ENCODE measurements at regions not wholly inside any gene's neighbourhood (a gene's known extent, or its start where the extent isn't known, plus 50 kb on each side); places are given as distances from the start of the nearest gene placed in this dataset.

DNA sequence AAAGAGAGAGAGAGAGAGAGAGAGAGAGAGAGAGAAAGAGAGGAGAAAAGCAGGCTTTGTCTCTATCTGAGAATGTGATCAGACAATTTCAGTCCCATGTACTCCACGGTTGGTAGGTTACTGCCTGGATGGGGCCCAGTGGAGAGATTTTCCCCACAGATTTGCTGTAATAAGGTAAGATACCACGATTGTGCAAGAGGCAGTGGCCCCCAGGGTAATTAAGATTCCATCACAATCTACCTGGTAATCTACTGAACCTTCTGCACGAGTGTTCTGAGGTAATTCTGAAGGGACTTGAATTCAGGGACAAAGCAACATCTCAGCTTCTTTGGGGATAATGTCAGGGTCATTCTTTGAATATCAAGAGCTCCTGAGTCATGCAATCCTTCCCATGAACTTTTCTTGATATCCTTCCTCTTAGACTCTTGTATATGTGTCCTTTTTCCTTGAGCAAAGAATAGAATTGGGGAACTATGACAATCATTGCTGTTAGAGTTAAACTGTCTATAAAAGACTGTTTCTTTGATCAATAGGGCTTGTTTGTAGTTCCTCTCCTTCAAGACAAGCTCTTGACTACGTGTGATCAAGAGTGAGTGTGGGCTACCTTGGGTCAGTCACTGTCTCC is 306.6 kb downstream of the MAF start:
- DNase-seq = no peak

DNA sequence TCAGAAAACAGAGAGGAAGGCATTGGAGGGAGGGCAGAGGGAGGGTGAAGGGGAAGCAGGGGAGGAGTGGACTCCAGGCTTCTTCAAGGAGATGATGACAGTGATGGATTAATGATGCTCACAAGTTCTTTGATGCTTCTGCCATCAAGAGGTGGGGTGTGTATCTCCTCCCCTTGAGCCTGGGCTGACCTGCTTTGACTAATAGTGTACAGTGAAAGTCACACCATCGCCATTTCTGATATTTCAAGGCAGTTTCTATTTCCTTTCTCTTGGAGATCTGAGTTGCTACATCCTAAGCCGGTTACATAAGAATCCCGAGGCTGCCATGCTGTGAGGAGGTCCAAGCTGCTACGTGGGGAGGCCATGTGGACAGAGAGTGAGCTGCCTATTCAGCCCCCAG is 312.5 kb downstream of the MAF start:
- no peak for DNase-seq

DNA sequence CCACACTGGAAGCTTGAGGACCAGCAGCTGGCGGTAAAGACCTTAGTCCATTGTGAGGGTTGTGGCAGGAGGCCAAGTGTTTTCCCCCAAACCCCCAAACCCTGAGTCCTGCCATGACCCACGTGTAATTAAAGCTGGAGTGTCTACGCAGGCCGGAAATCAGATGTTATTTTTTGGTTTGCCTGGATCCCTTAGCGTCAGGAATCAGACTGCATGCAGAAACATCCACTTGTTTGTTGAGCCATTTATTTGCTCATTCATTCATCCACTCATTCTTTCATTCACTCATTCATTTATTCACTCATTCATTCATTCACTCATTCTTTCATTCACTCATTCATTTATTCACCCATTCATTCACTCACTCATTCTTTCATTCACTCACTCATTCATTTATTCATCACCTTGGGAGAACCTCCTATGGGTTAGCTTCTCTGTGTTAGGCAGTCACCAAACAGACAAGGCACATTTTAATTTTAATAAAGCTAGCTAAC is 313.1 kb downstream of the MAF start:
- DNase-seq = no peak

DNA sequence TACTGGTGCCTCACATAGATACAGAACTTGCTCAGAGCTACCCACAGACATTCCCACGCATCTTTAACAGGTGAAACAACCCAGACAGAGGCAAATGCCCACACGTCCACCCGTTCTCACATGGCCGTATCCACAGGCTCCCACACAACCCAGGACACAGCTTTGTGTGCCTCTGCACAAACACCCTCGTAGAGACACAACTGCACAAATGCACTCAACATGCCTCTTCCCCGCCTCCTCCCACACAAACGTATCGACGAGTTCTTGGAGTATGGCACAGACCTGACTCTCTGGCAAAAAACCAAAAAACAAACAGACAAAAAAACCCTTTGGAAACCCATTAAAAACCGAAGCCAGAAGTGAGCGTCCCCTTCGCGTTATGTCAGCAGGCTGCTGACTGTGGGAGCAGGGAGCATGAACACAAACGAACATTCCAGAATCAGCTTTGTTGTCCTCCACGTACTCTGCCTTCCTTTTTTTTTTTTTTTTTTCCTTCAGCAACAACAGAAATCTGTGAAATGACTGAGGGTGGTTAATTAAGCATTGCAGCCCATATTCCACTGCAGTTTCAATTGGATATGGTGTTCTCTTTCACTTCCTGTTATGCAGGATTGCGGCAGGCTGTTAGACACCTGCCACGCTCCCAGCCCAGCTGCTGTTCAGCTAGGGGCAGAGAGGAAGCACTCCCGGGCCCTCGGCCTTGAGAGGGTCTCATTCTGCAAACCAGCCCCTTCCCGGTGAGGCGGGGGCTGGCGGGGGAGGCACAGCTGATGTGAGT is 313.7 kb downstream of the MAF start:
- DNase-seq = peak; percentile 45 to 55

DNA sequence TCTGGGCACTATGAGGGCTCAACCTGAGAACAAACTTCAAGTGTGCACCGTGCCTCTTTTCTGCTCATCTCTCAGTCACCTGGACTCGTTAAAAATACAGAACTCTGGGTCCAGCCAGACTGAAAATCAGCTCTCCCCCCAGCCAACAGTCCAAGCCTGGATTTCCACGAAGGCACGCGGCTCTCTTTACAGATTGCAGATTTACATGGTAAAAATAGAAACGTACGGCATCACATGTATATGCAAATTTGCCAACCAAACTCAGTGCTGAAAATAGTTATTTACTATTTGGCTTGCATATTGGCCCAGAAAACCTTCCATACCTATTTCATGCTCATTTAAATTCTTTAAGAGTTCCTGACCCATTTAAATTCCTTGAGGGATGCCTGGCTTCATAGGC is 315.8 kb downstream of the MAF start:
- DNase-seq = no peak

DNA sequence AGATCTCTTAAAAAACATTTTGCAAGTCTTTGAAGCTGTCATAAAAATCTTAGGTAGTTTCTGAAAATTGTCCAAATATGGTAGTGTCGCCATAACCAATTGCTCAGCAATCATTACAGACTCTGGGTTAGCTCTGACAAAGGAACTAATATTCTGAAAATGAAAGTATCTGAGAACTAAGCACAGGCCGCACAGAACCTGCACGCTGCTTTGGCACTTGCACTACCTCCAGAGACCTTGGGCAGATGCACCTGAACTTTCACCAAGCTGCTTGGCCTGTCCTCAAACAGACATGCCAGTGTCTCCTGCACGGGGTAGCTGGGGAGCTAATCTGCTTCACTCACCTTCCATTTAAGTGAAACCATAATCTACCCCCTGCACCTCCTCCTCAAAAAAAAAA is 317.0 kb downstream of the MAF start:
- peak in 1 of 2 experiments; percentile 49 for DNase-seq

DNA sequence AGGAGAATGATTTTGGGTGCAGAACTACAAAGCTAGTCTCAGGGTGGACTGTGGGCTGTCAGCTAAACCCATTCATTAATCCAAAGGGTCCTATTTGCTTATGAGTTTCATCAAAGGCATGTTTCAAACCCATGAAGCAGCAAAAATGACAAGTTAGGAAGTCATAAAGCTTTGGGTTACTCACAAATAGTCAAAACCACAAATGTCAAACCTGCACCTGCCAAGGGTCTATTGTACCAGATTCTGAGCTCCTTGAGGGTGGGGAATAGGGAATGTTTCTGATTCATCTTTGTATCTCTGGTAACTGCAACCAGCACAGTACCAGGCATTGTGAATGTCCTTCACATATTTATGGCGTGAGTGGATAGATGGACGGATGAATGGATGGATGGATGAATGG is 317.7 kb downstream of the MAF start:
- no peak for DNase-seq

DNA sequence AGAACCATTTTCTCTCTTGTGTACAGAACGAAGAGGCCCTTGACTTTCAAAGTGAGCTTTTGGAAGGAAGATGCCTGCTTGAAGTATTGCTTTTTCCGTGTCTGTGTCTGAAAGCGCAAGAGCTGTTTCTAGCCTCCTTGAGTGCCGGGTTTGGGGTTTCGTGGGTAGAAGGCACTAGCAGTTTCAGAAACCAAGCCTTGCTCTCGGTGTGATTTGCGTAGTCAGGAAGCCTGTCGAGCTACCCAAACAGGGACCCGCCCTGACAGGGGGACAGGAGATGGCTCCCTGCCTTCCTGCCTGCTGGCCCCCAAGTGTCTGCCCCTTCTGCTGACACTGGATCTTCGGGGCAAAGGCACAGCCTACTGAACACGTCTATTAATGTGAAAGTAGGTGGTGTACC is 322.0 kb downstream of the MAF start:
- DNase-seq = peak; percentile 68 to 79

DNA sequence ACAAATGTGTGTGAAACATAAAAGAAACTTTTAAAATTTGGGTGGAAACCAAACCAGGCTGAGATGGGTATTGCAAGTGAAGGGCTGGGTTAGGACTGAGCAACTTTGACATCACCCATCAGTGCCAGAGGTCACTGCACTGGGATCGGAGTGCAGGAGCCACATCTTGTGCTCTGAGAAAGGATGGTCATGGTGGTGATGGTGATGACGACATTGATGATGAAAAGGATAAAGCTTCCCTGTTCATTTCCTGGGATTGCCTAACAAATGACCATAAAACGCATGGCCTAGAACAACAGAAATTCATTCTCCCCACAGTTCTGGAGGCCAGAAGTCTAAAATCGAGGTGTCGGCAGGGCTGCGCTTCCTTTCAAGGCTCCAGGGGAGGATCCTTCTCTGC is 324.0 kb downstream of the MAF start:
- no peak for DNase-seq

DNA sequence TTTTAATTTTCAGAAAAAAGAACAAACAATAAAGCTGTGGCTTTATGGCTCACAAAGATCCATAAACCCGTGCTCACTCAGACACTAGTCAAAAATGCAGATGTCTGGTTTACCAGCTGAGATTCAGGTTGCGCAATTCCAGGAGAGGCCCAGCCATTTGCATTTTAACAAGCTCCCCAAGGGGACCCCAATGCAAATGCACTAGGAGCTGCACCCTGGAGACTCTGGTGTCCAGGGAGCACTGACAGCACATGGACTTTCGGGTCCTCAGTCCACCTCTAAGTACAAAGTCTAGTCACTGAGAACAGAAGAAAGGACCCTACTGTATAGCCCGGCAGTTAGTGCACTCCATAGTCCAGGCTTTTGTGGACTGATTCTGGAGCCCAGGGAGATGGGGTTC is 326.3 kb downstream of the MAF start:
- DNase-seq = no peak

DNA sequence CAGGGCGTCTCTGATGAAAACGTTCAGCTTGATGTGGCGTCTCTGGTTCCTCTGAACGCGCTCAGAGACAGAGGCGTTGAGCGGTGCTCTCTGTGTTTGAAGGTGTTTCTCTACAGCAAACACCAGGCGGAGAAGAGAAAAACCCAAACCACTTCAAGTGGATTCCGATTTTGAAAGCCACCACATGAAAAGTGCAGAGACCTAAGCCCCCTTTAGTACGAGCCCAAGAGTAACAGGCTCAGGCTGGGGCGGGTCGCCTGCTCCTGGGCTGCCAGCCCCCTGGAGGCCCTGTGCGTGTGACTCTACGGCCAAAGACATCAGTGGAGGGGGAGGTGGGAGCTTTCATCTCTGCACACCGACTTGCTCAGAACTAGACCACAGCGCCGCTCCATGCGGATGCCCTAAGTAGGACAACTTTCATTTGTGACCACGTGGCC is 328.4 kb downstream of the MAF start:
- peak; percentile 75 to 83 for DNase-seq

DNA sequence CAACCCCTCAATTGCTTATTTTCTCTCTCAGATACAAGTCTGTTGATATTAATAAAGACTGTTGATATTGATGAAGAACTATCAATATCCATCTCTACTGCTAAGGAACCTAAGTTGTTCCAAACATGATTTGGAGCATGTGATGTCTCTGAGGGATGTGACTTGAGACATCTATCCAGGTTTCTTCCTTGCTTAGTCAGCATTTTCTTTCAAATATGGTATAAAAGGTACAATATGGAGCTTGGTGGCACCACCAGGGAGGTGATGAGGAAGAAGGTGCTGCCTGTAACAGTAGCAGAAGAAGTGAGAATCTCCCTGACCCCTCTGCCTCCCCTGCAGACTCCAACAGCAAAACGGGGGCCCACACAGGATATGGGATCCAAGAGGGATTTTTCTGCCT is 329.0 kb downstream of the MAF start:
- no peak for DNase-seq

DNA sequence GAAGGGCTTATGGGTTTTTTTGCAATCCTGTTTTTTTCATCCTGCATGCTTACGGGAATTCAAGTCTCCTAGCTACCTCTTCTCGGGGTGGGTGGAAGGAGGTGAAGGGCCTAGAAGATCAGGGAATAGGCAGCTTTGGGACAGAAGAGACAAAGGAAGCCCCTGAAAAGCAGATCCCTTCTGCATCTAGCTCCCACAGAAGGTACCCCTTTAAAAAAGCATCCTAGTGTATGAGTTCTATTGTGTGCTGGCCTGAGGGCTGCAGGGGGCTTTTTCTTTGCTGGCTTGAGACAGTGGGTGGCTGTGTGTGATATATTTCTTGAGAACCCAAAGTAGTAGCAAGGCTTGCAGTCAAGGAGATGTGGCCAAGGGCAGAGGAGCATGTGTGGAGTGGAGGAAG is 330.5 kb downstream of the MAF start:
- DNase-seq = no peak

DNA sequence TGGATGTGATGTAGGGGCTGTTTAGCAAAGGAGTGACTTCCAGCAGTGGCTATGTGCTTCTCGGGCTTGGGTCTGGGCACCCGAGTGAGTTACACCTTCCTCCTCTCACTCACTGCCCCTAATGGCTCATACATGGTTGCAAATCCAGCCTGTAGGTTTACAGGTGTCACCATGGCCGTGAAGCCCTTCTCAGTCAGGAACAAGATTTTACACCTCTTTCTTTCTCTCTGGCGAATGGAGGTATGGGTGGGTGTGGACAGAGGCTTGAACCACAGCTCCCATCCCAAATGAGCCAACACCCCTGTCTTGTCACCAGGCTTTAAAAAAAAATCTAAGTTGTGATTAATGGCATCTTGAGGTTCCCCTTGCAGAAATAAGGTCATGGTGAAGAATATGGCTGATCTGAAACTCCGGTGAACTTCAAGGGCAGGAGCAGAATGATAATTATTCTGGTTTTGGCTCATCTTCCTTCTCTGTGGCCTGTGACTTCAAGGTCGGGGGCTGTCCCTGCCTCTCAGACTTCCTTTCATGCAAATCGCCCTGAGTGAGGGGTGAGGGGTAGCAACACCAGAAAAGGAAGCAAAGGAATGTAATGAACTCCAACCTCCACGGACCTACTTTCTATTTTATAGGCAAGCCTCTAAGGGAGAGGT is 331.2 kb downstream of the MAF start:
- DNase-seq = peak; percentile 77 to 84

DNA sequence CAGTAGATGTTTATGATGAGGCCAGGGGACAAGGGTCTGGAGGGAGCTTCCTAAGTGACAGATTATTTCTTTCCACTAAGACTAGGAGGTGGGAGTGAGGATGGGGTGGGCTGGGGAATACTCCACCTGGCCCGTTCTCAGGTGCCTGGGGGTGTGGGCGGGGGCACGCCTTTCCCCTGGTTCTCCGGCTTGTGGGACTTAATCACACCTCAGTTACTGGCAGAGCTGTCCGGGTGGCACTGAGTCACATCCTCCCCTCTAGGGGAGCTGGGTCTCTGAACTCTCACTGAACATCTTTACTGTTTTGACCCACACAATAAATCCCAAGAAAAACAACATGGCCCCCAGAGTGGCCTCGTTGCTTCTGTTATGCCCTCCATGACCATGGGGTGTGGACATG is 332.8 kb downstream of the MAF start:
- DNase-seq = peak; percentile 73 to 80

DNA sequence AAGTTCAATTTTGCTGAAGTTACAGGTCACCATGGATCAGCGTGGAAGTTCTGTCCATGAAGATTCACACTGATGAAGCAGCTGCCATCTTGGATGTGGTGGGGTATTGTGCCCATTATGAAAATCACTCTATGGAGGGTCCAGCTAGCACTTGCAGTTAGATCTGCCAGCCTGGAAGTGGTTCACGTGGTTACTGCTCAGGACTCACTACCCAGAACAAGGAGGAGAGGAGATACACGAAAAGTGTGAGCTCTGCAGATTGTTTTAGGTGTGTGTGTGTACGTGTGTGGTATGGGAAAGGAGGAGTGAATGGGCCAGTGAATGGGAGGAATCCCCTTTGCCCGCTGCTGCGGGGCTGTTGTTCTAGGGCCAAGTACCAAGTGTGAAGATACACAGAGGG is 333.4 kb downstream of the MAF start:
- DNase-seq = no peak

DNA sequence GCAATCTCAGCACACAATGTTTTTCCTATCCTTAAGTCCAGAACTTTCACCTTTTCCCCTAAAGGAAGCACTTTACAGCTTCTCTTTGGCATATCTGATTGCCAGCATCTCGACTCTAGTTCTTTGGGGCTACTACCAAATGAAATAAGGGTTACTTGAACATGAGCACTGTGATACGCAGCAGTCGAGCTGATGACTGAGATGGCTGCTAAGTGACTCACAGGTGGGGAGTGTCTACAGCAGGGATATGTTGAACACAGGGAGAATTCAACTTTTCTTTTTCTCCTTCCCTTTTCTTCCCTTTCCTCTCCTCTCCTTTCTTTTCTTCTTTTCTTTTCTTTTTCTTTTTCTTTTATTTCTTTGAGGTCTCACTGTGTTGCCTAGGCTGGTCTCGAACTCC is 334.8 kb downstream of the MAF start:
- no peak for DNase-seq

DNA sequence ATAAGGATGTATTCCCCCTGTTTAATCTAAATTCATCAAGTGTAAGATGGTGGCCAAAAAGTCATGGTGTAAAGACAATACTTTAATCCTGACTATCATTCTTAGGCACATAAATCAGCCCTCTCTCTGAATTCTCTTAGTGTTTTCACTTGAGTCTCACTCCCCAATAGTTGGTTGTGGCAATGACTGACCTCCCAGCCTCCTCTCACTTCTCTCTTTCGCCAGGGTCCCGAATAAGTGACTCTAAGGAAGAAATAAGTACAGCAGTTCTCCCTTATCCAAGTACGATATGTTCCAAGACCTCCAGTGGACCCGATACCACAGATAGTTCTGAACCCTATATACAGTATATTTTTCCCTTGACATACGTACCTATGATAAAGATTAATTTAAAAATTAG is 335.3 kb downstream of the MAF start:
- no peak for DNase-seq

DNA sequence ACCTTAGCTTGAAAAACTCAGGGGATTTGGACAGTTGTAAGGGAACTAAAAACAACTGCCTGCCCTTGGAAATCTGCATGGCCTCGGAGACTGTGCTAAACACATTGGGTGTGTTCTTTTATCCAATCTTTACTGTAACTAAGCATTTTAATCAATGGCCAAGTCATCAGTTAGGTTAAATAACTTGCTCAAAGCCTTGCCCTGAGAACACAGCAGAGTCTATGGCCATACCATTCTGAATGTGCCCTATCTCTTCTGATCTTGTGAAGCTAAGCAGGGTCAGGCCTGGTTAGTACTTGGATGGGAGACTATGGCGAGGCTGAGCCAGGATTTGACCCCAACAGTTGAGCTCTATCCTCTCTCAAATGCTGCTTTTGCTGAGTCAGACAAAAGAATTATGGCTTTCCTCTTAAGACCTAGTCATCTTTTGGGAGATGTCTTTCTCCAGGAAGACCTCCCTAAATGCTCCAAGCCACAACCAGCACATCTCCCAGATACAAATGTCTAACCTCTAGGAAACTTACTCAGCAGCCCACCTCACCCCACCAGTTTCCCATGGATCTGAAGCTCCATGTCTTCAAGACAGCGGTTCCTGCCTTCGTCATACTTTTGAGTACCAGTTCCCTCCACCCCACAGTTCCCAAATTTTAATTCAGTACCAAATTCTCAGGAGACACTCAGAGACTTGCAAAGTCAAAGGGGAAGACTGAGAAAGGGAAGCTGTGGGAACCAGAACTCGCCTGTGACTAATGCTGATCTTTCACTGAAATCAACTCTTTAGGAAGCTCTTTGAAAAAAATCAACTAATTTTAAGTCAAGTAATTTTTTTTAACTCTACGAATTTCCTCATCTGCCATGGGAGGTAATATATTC is 336.1 kb downstream of the MAF start:
- no peak for DNase-seq

DNA sequence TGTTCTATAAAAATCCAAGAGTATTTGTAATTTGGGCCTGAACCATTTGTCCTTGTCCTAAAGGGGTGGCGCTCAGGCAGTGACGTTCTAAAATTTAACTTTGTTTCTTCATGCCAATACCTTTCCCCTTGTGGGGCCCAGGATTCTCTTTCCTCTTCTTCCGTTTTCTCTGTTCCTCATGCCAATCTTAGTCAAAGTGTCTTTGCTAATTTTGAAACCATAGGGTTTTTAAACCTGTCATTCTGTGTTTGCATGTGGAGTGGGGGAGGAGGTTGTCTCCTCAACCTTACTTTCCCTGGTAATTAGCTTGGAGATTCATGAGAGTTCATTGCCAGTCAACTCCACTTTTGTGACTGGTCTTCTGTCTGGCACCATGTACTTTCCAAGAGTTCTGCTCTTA is 337.1 kb downstream of the MAF start:
- no peak for DNase-seq

Measured in activated CD4-positive, alpha-beta T cell treated with anti-CD3 and anti-CD28 coated beads, Interleukin-2, amount 50 U/mL, for 48 hours (primary cell).